ENCODE measurements at regions not wholly inside any gene's neighbourhood (a gene's known extent, or its start where the extent isn't known, plus 50 kb on each side); places are given as distances from the start of the nearest gene placed in this dataset.

DNA sequence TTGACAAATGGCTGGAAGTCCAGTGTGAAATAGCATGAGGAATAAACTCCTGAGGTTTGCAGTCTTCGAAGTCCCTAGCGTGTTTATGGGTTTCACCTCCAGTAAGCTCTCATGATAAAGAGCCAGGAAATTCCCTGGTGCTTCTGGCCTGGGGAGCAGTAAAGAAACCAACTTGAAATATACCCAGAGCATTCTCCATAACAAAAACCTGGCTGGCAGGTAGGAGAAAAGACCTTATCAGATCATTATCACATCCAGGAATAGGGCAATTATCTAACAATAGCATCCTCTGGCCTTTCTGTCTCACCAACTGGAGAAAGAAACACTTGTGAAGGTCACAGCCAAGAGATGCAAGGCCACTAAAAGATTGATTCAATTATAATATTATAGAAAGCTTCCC, 513.6 kb upstream of the LRRTM4 start:
- no peak for DNase-seq

DNA sequence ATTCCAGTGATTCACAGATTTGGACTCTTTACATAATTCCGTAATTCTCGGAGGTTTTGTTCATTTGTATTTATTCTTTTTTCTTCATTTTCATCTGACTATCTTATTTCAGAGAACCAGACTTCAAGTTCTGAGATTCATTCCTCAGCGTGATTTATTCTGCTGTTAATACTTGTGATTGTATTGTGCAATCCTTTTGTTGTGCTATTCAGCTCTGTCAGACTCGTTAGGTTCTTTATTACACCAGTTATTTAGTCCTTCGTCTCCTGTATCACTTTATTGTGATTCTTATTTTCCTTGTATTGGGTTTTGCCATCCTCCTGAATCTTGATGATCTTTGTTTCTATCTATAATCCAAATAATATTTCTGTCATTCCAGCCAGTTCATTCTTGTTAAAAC, 529.3 kb upstream of the LRRTM4 start:
- no peak for DNase-seq

DNA sequence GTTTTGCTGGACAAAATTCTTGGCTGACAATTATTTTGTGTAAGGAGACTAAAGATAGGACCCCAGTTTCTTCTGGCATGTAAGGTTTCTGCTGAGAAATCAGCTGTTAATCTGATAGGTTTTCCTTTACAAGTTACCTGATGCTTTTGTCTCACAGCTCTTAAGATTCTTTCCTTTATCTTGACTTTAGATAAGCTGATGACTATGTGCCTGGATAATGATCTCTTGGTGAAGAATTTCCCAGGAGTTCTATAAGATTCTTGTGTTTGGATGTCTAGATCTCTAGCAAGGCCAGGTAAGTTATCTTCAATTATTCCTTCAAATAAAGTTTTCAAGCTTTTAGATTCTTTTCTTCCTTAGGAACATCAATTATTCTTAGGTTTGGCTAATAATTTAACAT, 534.8 kb upstream of the LRRTM4 start:
- no peak for DNase-seq

DNA sequence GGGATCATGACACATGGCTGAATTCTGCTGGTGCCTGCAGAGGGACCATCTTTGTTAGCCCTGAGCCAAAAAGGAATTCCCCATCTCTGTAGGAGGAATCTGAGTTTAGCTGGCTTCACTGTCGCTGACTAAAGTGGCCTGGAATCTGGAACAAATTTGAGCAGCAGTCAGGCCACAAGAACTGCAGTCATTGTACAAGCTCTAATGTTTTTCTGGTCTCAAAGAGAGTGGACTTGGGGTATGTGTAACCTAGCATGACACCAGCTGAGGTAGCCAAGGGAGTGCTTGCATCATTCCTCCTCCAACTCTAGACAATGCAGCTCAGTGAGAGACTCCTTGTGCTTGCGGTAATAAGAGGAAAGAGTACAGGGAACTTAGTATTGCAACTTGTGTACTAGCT, 539.1 kb upstream of the LRRTM4 start:
- DNase-seq: no peak

DNA sequence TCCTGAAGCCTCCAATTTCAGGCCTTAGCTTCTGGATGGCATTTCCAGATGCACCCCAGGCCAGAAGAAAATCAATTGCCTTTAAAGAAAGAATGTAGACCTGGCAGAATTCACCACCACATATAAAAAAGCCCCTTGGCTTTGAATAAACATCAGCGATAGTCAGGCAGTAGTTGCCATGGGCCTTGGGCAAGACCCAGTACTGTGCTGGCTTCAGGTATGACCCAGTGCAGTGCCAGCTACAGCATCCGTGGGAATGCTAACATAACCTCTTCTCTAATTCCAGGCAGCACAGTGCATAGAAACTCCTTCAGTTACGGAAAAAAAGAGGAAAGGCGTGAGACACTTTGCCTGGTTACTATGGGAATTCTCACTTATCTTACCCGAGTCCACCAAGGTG, 539.6 kb upstream of the LRRTM4 start:
- no peak for DNase-seq

DNA sequence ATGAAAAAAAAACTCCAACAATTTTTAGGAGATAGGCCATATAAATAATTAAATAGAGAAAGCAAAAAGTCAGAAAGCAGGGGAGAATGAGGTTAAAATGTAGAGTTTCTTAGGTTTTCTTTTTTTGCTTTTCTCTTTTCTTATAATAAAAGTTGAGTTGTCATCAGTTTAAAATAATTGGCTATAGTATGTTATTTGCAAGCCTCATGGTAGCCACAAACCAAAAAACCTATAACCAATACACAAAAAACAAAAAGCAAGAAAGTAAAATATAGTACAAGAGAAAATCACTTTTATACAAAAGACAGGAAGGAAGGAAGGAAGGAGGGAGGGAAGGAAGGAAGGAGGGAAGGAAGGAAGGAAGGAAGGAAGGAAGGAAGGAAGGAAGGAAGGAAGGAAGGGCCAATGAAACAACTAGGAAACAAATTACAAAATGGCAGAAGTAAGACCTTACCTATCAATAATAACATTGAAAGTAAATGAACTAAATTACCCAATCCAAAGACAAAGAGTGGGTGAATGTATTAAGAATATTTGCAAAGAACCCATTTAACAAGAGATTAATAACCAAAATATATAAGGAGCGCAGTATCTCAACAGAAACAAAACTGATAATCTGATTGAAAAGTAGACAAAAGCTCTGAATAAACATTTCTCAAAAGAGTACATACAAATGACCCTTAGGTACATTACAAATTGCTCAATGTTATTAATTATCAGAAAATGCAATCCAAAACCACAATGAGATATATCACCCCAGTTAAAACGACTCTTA, 541.3 kb upstream of the LRRTM4 start:
- DNase-seq: no peak

DNA sequence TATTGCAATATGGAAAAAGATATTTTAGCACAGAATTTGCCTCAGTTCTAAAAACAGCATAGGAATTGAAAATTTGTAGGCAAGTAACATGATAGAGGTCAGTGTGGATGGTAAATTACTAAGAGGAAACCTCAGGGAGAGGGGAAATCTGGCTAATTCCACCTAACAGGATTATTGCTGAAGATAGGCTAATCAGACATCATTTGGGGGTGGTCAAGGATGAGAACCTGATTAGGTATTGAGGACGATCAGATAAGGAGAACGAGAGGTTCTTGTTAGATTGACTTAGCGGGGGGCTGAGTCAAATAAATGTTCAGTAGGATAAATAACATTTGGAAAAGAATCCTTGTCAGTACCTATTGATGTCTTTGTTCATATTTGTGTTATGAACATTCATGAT, 543.2 kb upstream of the LRRTM4 start:
- no peak for DNase-seq

DNA sequence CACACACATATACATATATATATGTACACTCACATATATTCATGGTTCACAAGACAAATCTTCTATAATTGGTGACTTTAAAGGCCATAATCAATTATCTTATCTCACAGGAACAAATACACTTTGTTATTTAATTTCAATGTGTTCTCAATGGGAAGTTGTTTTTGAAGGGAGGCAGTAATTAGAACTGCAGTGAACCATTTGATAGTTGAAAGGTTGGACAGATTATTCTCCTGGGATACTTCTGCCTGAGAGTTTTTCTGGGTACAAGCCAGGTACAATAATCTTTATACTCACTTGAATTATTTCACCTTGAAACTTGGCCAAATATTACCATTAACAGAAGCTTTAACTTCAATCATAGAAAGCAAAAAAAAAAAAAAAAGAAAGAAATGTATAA, 546.6 kb upstream of the LRRTM4 start:
- DNase-seq: no peak

DNA sequence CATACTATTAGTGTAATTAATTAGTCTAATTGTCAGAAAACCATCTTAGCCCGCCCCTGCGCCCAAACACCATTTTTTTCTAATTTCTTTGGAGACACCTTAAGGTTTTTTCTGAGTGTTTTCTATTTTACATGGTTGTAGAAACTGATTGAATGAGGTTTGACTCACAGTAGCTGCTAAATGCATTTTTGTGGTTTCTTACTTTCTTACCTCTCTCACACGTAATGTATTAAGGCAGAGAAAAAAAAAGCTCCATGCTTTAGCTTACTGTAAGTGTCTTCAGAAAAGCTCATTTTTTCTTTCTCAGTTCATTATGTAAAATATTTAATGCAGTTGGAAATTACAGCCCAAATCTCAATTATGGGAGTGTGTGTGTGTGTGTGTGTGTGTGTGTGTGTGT, 548.5 kb upstream of the LRRTM4 start:
- DNase-seq: no peak

DNA sequence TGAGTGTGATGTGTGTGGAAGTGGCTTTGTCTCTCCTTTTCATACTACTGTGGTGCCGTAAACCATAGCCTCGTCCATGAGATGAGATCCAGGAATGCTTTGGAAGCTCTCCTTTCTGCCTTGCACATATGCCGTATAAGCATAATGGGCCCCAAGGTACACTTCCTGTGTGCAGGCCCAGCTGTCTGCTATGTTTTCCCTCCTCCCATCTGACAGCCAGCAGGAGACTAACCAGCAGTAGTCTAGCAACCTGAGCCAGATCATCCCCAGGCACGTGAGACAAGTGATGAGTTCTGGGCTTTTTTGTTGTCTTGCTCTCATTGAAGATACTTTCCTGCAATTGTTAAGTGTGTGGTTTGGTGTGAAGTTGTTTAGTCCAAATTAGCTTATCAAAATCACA, 555.5 kb upstream of the LRRTM4 start:
- peak; percentile 51 for DNase-seq

DNA sequence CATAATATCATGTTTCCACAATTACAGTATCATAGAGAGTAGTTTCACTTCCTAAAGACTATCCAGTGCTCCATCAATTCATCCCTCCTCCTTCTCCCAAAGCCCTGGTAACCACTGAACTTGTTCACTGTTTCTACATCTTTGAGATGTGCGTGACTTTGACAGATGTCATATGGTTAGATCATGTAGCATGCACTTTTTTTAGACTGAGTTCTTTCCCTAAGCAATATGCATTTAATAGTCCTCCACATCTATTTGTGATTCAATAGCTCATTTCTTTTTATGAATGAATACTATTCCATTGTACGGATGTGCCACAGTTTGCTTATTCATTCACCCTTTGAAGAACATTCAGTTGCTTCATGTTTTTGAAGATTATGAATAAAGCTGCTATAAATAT, 560.4 kb upstream of the LRRTM4 start:
- no peak for DNase-seq

DNA sequence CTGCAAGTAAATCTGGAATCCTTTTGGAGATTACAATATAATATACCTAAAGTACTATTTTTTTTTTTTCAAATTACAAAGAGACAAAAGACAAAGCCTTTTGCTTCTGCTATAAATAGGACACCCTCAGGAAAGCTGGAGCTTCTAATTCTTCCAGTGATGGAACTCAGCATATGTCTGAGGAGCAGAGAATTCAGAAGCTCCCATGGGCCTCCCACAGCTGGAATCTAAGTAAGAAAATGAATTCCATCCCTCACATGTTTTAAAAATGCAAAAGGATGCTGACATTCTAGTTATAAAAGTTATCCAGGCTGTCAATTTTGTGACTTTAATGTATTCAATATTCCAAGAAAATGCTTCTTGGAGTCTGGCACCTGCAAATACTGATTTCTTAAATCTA, 571.3 kb upstream of the LRRTM4 start:
- no peak for DNase-seq

DNA sequence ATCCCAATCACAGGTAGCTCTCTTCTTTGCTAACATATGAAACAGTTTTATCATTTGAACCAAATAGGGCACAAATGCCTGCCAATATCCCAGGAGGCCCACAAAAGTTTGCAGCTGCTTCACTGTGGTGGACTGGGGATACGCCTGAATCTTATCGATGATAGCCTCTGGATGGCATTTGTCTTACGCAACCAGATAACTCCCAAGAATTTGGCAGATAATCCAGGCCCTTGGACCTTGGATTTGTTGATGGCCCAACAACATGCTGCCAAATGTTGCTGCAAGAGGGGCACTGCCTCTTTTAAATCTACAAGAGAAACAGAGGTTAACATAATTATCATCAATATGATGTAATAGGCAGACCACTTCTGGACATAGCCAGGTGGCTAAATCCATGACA, 587.1 kb upstream of the LRRTM4 start:
- no peak for DNase-seq

DNA sequence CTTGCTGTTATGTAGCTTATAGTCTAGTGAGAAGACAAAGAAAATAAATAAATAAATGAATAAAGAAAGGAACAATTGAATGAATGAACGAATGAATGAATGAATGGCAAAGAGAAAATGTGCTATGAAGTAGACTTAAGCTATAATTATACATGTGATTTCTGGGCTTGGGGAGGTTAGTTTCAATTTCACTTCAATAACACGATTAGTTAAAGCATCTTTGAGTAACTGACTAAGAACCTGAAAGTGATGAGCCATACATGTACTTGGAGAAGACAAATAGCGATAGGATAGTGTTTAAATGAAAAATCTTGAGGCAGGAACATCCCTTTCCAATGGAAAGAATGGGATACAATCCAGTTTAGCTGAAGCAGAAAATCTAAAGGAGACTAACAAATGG, 593.1 kb upstream of the LRRTM4 start:
- no peak for DNase-seq

DNA sequence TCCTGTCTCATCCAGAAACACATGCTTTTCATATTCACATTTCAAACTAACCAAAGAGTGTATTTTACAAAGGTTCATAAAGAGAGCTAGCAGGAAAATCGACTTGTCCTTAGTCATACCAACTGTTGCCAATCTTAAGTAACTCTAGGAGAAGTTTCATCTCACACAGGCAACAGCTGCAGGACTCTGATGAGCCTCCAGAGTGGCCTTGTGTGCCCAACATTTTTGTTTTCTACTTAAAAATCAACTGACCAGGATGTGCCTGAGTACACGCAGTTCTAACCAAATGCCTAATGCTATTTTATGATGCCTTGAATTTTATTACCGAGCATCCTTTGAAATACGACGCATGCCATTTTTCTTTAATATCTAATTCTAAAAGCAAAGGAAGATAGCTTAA, 595.9 kb upstream of the LRRTM4 start:
- no peak for DNase-seq

DNA sequence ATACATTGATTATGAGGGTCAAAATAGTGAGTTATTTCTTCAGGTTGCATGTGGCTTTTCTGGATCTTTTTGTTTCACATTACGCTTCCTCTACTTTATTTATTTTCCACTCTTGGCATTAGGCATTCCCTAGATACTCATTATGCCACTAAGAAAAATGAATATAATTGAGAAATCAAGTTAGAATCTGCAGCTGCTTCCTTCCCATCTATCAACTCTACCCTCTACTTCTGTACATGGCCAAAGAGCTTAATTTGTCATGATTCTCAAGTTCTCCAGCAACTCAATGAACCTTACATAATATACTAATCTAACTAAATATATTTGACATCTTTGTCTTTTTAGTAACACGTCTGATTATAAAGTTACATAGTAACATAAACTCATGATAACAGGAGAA, 598.1 kb upstream of the LRRTM4 start:
- DNase-seq: no peak

DNA sequence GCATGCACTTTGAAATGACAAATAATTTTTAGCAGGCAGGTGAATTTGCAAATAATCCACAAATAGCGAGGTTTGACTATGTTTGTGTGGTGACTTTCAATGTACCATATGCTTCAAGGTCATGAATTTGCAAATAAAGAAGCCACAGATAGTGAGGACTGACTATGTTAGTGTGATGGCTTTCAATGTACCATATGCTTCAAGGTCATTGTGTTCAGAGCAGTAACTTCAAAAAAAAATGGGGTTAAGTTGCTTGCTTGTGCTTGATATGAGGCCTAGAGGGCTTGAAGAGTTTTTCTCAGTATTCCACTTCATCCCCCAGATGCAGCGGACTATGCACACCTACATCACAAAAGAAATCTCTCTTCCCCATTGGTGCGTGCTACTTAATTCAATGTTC, 602.9 kb upstream of the LRRTM4 start:
- no peak for DNase-seq

DNA sequence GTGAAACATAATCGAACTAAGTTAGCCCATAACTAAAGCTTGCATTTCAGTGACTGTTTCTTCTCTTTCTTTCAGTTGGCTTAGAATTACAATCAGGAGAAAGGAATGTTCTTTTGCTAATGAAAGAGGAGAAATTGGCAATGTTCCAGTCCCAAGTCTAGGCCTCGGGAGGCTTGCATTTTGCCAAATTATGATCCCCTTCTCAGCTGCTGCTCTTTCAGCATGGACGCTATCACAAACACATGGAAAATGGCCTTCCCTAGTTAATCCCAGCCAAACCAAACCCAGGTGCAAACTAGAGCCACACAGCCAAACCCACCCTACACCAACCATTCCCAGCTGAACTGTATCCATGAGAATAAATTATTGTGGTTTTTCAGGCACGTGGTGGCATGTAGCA, 605.2 kb upstream of the LRRTM4 start:
- DNase-seq: no peak

DNA sequence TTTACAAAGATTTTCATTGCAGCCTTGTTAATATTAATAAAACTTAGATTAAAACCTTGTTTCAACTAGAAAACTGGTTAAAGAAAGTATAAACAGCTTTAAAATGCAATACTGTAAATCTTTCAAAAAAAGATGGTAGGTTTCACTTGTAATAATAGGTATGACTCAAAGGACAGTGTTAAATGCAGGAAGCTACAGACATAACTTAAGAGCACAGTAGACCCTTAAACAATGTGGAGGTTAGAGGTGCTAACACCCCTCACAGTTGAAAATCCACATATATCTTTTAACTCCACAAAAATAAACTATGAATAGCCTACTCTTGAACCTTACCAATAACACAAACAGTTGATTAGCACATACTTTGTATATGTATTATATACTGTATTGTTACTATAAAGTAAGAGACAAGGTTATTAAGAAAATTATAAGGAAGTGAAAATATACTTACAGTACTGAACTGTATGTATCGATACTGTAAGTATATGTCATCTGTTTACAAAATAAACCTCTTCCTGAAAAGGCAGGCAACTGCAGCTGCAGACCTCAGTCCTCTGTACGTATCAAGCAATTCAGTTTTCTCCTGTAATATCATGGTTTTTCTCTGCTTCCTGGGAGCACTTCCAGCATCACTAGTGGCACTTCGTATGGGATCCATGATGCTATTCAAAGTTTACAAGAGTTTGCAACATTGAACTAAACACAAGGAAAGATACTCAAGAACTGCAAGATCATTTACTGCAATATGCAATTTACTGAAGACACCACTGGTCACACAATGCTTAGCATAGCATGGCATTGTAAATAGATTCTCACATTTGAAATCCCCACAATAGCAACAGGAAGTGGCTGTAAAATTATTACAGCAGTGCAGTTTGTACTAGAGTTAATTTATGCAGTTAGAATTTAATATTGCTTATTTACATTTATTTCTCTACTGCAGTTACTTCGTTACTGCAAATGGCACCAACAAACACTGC, 610.5 kb upstream of the LRRTM4 start:
- no peak for DNase-seq

DNA sequence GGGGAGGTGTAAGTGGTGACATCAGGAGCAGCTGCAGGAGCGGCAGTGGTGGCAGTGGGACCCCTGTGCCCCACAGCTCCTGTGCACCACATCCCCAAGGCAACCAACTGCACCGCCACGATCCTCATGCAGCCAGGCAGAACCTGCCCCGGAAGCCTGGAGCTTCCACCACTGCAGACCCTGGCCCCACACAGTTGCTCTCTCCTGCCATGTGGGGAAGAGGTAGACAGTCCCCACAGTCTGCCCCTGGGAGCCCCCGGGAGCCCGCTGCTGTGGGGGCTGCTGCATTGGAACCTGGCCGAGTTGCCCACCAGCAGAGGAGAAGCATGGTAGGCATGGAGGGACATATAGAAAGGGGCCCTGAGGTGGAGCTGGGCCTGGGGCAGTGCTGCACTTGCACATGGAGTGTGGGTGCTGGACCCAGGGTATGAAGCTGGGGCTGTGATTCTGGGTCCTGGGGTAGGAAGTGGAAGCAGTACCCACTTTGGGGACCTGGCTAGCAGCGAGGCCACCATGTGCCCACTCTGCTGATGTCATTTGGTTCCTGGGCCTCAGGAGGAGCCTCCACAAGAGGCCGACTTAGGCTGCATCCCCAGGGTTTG, 623.3 kb upstream of the LRRTM4 start:
- DNase-seq: no peak

DNA sequence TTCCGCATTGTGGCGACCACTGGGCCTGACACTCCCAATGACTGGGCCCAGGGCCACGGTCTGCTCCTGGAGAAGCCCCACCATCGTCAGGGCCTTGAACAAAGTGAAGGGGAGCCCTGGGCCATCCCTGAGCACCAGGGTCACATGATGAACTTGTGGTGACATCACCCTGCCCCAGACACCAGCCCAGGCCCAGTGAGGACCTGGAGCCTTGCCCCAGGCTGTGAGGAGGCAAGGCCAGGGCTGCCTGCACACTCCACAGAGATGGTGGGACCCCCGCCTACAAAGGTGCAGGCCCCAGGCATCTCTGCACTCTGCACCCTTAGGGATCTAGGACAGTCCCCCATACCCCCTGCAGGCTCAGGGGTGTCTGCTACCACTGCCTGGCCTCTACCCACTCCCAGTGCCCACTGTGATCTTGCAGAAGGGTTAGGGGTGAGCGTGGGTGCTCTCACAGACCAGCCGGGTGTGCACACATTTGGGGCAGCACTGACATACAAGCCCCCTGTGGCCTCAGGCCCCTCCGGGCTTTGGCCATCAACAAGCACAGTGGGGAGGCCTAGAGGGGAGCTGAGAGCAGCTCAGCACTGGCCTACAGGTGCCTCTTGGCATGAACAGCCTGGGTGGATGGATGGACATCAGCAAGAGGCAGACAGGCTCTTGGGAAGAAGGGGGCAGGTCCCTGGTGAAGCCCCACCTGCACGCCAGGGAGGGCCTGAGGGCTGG, 624.0 kb upstream of the LRRTM4 start:
- DNase-seq: no peak

DNA sequence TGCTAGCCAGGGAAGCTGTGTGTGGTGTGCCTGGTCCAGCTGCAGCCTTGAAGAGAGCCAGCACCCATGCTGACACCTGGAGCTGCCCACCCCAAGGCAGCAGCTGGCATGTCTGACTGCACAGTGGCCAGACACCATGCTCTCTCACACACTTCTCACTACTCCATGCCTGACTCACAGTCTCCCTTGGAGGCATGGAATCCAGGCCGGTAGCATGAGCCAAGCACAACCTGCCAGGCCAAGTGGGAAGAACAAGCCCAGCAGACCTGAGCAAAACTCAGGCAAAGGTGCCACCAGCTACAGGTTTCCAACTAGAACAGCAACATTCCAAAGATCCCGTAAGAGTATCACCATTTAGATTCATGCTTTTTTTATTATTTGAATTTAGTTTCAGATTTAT, 625.3 kb upstream of the LRRTM4 start:
- no peak for DNase-seq

DNA sequence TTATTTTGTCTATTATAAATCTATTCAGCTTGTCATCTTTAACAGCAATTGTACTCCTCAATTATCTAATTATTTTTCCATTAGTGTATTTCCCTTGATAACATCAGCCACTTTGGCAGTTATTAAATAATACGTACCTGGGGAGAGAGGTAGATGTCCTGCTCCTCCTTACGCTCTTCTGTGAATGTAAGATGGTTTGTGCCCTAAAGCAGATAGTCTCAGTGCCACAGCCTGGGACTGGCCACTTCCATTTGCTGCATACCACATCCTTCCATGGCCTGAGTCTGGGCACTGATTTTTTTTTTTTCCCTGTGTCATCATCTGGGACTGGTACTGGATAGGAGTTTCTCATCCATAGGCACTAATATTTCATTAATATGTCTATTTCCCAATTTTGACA, 632.4 kb upstream of the LRRTM4 start:
- no peak for DNase-seq

All from NCI-H2171 treated with DMSO at 0.1 percent for 48 hours (cell line).